H9 (cell line): ENCODE measurements at regions not wholly inside any gene's neighbourhood (a gene's known extent, or its start where the extent isn't known, plus 50 kb on each side); places are given as distances from the start of the nearest gene placed in this dataset.

Experiments used
- DNase-seq: peaks from one replicate; pipeline ENCODE4 v3.0.0-alpha.2; 2017
- H2AFZ ChIP-seq: one replicate; pipeline ENCODE4 v1.6.1; 2013; ENCODE audit warnings: mild to moderate bottlenecking, low read length, control low read depth, moderate library complexity
- H2AK5ac ChIP-seq: 2 replicates; pipeline ENCODE4 v1.6.1; 2013; ENCODE audit warnings: low read length, control low read depth, mixed read lengths; ENCODE audit not compliant: insufficient read length
- H2BK120ac ChIP-seq: one replicate; pipeline ENCODE4 v1.6.1; 2013; ENCODE audit warnings: low read depth, mild to moderate bottlenecking, low read length, control low read depth, inconsistent platforms; ENCODE audit not compliant: poor library complexity, severe bottlenecking
- H2BK12ac ChIP-seq: 2 replicates; pipeline ENCODE4 v1.6.1; 2013; ENCODE audit warnings: low read length, control low read depth, mixed read lengths, low read depth; ENCODE audit not compliant: insufficient read length
- H2BK15ac ChIP-seq: 2 replicates; pipeline ENCODE4 v1.6.1; 2013; ENCODE audit warnings: low read depth, low read length, control low read depth
- H2BK20ac ChIP-seq: one replicate; pipeline ENCODE4 v1.6.1; 2013; ENCODE audit warnings: low read depth, mild to moderate bottlenecking, low read length, control low read depth, inconsistent platforms; ENCODE audit not compliant: poor library complexity, severe bottlenecking
- H2BK5ac ChIP-seq: 2 replicates; pipeline ENCODE4 v1.6.1; 2013; ENCODE audit warnings: low read length, control low read depth, mixed read lengths; ENCODE audit not compliant: insufficient read length
- H3K14ac ChIP-seq: 2 replicates; pipeline ENCODE4 v1.6.1; 2013; ENCODE audit warnings: low read length, control low read depth; ENCODE audit not compliant: insufficient read depth
- H3K18ac ChIP-seq: 2 replicates; pipeline ENCODE4 v1.6.1; 2013; ENCODE audit warnings: low read depth, mild to moderate bottlenecking, mixed read lengths, low read length, control low read depth; ENCODE audit not compliant: insufficient read length
- H3K23ac ChIP-seq: 2 replicates; pipeline ENCODE4 v1.6.1; 2013; ENCODE audit warnings: low read length, control low read depth, mixed read lengths, low read depth; ENCODE audit not compliant: insufficient read length
- H3K23me2 ChIP-seq: 2 replicates; pipeline ENCODE4 v1.6.1; 2013; ENCODE audit warnings: low read depth, mild to moderate bottlenecking, mixed read lengths, low read length, control low read depth; ENCODE audit not compliant: insufficient read length, poor library complexity, severe bottlenecking
- H3K27ac ChIP-seq: 2 replicates; pipeline ENCODE4 v1.5.1; 2013; ENCODE audit warnings: low read length, control low read depth, mixed read lengths, low read depth; ENCODE audit not compliant: insufficient read length
- H3K27me3 ChIP-seq: 2 replicates; pipeline ENCODE4 v1.6.1; 2013; ENCODE audit warnings: low read length, control low read depth, inconsistent platforms; ENCODE audit not compliant: insufficient read depth
- H3K4ac ChIP-seq: 2 replicates; pipeline ENCODE4 v1.6.1; 2013; ENCODE audit warnings: low read depth, mild to moderate bottlenecking, control low read depth, inconsistent platforms, low read length, moderate library complexity
- H3K4me1 ChIP-seq: 2 replicates; pipeline ENCODE4 v1.6.1; 2013; ENCODE audit warnings: low read length, control low read depth, inconsistent platforms; ENCODE audit not compliant: insufficient read depth
- H3K4me2 ChIP-seq: 2 replicates; pipeline ENCODE4 v1.6.1; 2013; ENCODE audit warnings: low read length, control low read depth, mixed read lengths; ENCODE audit not compliant: insufficient read length, insufficient read depth
- H3K56ac ChIP-seq: 2 replicates; pipeline ENCODE4 v1.6.1; 2013; ENCODE audit warnings: low read depth, mild to moderate bottlenecking, mixed read lengths, low read length, control low read depth; ENCODE audit not compliant: insufficient read length
- H3K79me1 ChIP-seq: 2 replicates; pipeline ENCODE4 v1.6.1; 2013; ENCODE audit warnings: low read depth, mild to moderate bottlenecking, moderate library complexity, low read length, control low read depth, inconsistent platforms; ENCODE audit not compliant: insufficient read depth, poor library complexity, severe bottlenecking
- H3K79me2 ChIP-seq: 2 replicates; pipeline ENCODE4 v1.6.1; 2013; ENCODE audit warnings: low read length, control low read depth, inconsistent platforms; ENCODE audit not compliant: insufficient read depth
- H3K9ac ChIP-seq: 2 replicates; pipeline ENCODE4 v1.6.1; 2013; ENCODE audit warnings: low read length, control low read depth, mixed read lengths; ENCODE audit not compliant: insufficient read length; ENCODE audit errors: extremely low read depth
- H3K9me3 ChIP-seq: one replicate; pipeline ENCODE4 v1.6.1; 2013; ENCODE audit warnings: low read depth, low read length, inconsistent platforms; ENCODE audit not compliant: control insufficient read depth
- H3T11ph ChIP-seq: one replicate; pipeline ENCODE4 v1.6.1; 2013; ENCODE audit warnings: mild to moderate bottlenecking, low read length, control low read depth, inconsistent platforms
- H4K20me1 ChIP-seq: one replicate; pipeline ENCODE4 v1.6.1; 2013; ENCODE audit not compliant: control insufficient read depth, insufficient read length, insufficient read depth
- H4K5ac ChIP-seq: 2 replicates; pipeline ENCODE4 v1.6.1; 2013; ENCODE audit warnings: low read depth, mild to moderate bottlenecking, mixed read lengths, low read length, control low read depth; ENCODE audit not compliant: insufficient read length
- H4K8ac ChIP-seq: replicated peaks from 2 replicates; pipeline ENCODE4 v1.6.1; 2013; ENCODE audit warnings: low read length, control low read depth, mixed read lengths, low read depth; ENCODE audit not compliant: insufficient read length
- H4K91ac ChIP-seq: 2 replicates; pipeline ENCODE4 v1.6.1; 2013; ENCODE audit warnings: low read depth, mild to moderate bottlenecking, moderate library complexity, mixed read lengths, low read length, control low read depth; ENCODE audit not compliant: insufficient read length
- H3K27ac Mint-ChIP-seq, 3 experiments: 2 replicates in 2 of 3; 3 replicates in 1 of 3; pipeline ENCODE4 v1.8.0; 2020 to 2021; ENCODE audit warnings: mixed read lengths in 3 of 3, mild to moderate bottlenecking in 1 of 3, moderate library complexity in 1 of 3
- H3K27me3 Mint-ChIP-seq: 2 replicates; pipeline ENCODE4 v1.8.0; 2021; ENCODE audit warnings: low read depth, mild to moderate bottlenecking, moderate library complexity, mixed read lengths
- H3K36me3 Mint-ChIP-seq, 3 experiments: 2 replicates in 2 of 3; 3 replicates in 1 of 3; pipeline ENCODE4 v1.8.0; 2020 to 2021; ENCODE audit warnings: low read depth in 3 of 3, mixed read lengths in 3 of 3; ENCODE audit not compliant: insufficient read depth in 1 of 3
- H3K4me1 Mint-ChIP-seq, 2 experiments: 2 replicates each; pipeline ENCODE4 v1.8.0; 2020; ENCODE audit warnings: mixed read lengths in 2 of 2
- H3K4me3 Mint-ChIP-seq, 2 experiments: 2 replicates in 1 of 2; 3 replicates in 1 of 2; pipeline ENCODE4 v1.8.0; 2020 to 2021; ENCODE audit warnings: mild to moderate bottlenecking in 2 of 2, mixed read lengths in 2 of 2, moderate library complexity in 1 of 2
- H3K9me3 Mint-ChIP-seq, 2 experiments: 2 replicates in 1 of 2; 3 replicates in 1 of 2; pipeline ENCODE4 v1.8.0; 2020; ENCODE audit warnings: mild to moderate bottlenecking in 2 of 2, mixed read lengths in 2 of 2, moderate library complexity in 1 of 2
- CTCF ChIP-seq: fragments of 200-600 bp; sonication (generic); conservative IDR thresholded peaks from 3 replicates; pipeline ENCODE4 v1.8.0; 2021; ENCODE audit warnings: antibody characterized with exemption, mild to moderate bottlenecking
- WGBS: extraction: QIAGEN DNeasy Blood & Tissue Kit; methylation state at CpG from one replicate; pipeline ENCODE4 v1.1.7; 2013; ENCODE audit warnings: missing lambda C conversion rate, low lambda C conversion rate, mixed read lengths; ENCODE audit not compliant: insufficient read length; ENCODE audit errors: extremely low coverage; 5-methylcytosine and 5-hydroxymethylcytosine counted together

DNA sequence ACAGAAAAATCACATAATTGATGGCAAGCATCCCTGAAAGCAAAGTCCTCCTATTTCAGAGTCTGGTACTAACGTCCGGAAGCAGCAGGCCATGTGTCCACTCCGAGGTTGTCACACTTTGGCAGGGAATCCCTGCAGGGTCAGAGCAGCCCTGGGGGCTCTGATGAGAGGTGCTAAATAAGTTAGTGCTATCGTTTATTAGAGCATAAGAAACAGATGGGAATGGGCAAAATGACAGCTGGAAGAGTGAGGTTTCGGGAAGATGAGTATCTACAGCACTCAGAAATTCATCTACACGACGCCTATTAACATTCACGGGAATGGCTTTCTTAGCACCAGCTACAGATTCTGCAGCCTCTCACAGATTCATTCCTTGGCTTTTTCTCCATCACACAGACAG lies 465.4 kb upstream of the PSMD7 start:
- Histone ChIP-seq H2BK5ac (no peak overlapping the region), H3T11ph (no peak overlapping the region), H2AK5ac (no peak overlapping the region), H2BK120ac (no peak overlapping the region), H3K27me3 (no peaks in the 10 kb centered on the region), H3K4me1 (no peaks in the 10 kb centered on the region), H3K18ac (no peak overlapping the region), H3K9me3 (no peaks in the 10 kb centered on the region), H3K79me2 (no peaks in the 10 kb centered on the region), H4K5ac (no peak overlapping the region), H2BK20ac (no peak overlapping the region), H3K14ac (no peak overlapping the region), H3K27ac (no peak overlapping the region), H2AFZ (no peak overlapping the region), H2BK12ac (no peak overlapping the region), H3K23ac (no peak overlapping the region), H3K79me1 (no peaks in the 10 kb centered on the region), H4K91ac (no peak overlapping the region), H3K4ac (no peak overlapping the region), H3K23me2 (no peaks in the 10 kb centered on the region), H3K4me2 (no peak overlapping the region), H2BK15ac (no peak overlapping the region), H4K8ac (no peak overlapping the region), H4K20me1 (no peaks in the 10 kb centered on the region), H3K9ac (no peak overlapping the region), H3K56ac (no peak overlapping the region)
- Mint-ChIP-seq H3K4me3 (no peak overlapping the region), H3K4me1 (peaks cover 0 to 4% of the 10 kb centered on the region in 2 experiments; a peak in 2 of 4 replicates), H3K9me3 (peaks cover 7 to 10% of the 10 kb centered on the region in 2 experiments; a peak in 4 of 5 replicates), H3K27me3 (no peaks in the 10 kb centered on the region; the same call in 1 of the 2 replicates), H3K27ac (no peak overlapping the region), H3K36me3 (peaks cover 6 to 14% (median 6%) of the 10 kb centered on the region in 3 experiments)
- TF ChIP-seq CTCF: no peak
- WGBS: no CpG with 5 or more reads among the region's 8 CpGs
- no peak for DNase-seq
